ENCODE measurements at regions not wholly inside any gene's neighbourhood (a gene's known extent, or its start where the extent isn't known, plus 50 kb on each side); places are given as distances from the start of the nearest gene placed in this dataset.
"Not testable (repeated sequence)": the region's sequence is repeated elsewhere in the genome, so short reads cannot be mapped to it uniquely, and the experiment has no call there.

- H3K4me3 ChIP-seq (ENCODE audit: low read depth, low read length), result no peak overlapping the region
- TF ChIP-seq, protein P1, sequence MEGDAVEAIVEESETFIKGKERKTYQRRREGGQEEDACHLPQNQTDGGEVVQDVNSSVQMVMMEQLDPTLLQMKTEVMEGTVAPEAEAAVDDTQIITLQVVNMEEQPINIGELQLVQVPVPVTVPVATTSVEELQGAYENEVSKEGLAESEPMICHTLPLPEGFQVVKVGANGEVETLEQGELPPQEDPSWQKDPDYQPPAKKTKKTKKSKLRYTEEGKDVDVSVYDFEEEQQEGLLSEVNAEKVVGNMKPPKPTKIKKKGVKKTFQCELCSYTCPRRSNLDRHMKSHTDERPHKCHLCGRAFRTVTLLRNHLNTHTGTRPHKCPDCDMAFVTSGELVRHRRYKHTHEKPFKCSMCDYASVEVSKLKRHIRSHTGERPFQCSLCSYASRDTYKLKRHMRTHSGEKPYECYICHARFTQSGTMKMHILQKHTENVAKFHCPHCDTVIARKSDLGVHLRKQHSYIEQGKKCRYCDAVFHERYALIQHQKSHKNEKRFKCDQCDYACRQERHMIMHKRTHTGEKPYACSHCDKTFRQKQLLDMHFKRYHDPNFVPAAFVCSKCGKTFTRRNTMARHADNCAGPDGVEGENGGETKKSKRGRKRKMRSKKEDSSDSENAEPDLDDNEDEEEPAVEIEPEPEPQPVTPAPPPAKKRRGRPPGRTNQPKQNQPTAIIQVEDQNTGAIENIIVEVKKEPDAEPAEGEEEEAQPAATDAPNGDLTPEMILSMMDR (IDR thresholded peaks at IDR 0.05; ENCODE audit: insufficient read depth, low read depth, low read length), result no peak
- H3K27me3 ChIP-seq (ENCODE audit: control insufficient read depth, insufficient read depth, low read length), result no peaks in the 10 kb centered on the region
- DNase-seq (ENCODE audit: low read depth), result no peak
- H3K36me3 ChIP-seq (ENCODE audit: control insufficient read depth, insufficient read depth, low read length), result no peaks in the 10 kb centered on the region
- ChIA-PET POLR2A (no interaction called here), CTCF (interaction anchor here (0.9 to 1.4 kb wide), 2 partner anchors 53 to 111 kb away, joined by 3 to 4 read pairs; no protein-coding TSS in a partner anchor)
Measured at GRCh38 chrX:47302396-47302795, 68.0 kb upstream of the ZNF157 start.

DNA sequence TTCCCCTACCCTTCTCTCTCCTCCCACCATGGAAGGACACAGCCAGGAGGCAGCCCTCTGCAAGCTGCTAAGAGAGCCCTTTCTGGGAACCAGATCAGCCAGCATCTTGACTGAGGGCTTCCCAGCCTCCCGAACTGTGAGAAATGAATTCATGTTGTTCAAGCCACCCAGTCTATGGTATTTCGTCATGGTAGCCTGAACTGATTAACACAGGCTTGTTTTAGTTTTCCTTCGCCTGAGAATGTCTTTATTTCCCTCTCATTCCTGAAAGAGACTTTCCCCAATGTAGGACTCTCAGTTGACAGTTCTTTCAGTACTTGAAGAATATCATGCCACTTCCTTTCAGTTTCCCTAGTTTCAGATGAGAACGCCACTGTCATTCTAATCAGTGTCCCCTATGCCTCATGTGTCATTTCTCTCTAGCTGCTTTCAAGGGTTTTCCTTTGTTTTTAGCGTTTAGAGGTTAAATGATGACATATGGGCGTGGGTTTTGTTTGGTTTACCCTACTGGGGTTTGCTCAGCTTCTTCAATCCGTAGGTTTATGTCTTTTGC lies 63.8 kb upstream of the ZNF157 start:
- CTCF ChIA-PET; POLR2A ChIA-PET; H3K27me3 ChIP-seq (ENCODE audit: control insufficient read depth, insufficient read depth, low read length): not testable (repeated sequence)

GRCh38 chrX:47311932-47312774 lies 58.2 kb upstream of the ZNF157 start:
- ChIA-PET CTCF (interaction anchor here (0.6 to 2.4 kb wide), 9 partner anchors 10 to 212 kb away, joined by 3 to 15 read pairs (median 3); no protein-coding TSS in a partner anchor), POLR2A (no interaction called here)
- H3K4me3 ChIP-seq (ENCODE audit: low read depth, low read length), result no peak overlapping the region
- no peaks in the 10 kb centered on the region for H3K27me3 ChIP-seq (ENCODE audit: control insufficient read depth, insufficient read depth, low read length)
- TF ChIP-seq, protein P1 (IDR thresholded peaks at IDR 0.05; ENCODE audit: insufficient read depth, low read depth, low read length), result peak; percentile 67
- no peaks in the 10 kb centered on the region for H3K36me3 ChIP-seq (ENCODE audit: control insufficient read depth, insufficient read depth, low read length)
- peak; percentile 14 for DNase-seq (ENCODE audit: low read depth)

More for the DNA sequence above, 63.8 kb upstream of the ZNF157 start:
- not testable (repeated sequence) for H3K4me3 ChIP-seq (ENCODE audit: low read depth, low read length); DNase-seq (ENCODE audit: low read depth); H3K36me3 ChIP-seq (ENCODE audit: control insufficient read depth, insufficient read depth, low read length)

GRCh38 chrX:47313056-47313455 lies 57.3 kb upstream of the ZNF157 start:
- Histone ChIP-seq H3K4me3 (ENCODE audit: low read depth, low read length) (no peak overlapping the region), H3K36me3 (ENCODE audit: control insufficient read depth, insufficient read depth, low read length) (no peaks in the 10 kb centered on the region), H3K27me3 (ENCODE audit: control insufficient read depth, insufficient read depth, low read length) (no peaks in the 10 kb centered on the region)
- TF ChIP-seq, protein P1 (IDR thresholded peaks at IDR 0.05; ENCODE audit: insufficient read depth, low read depth, low read length), result no peak
- DNase-seq (ENCODE audit: low read depth), result no peak
- ChIA-PET CTCF (interaction anchor here (1.1 to 2.4 kb wide), 4 partner anchors 9 to 117 kb away, joined by 3 to 15 read pairs (median 5); no protein-coding TSS in a partner anchor), POLR2A (no interaction called here)

DNA sequence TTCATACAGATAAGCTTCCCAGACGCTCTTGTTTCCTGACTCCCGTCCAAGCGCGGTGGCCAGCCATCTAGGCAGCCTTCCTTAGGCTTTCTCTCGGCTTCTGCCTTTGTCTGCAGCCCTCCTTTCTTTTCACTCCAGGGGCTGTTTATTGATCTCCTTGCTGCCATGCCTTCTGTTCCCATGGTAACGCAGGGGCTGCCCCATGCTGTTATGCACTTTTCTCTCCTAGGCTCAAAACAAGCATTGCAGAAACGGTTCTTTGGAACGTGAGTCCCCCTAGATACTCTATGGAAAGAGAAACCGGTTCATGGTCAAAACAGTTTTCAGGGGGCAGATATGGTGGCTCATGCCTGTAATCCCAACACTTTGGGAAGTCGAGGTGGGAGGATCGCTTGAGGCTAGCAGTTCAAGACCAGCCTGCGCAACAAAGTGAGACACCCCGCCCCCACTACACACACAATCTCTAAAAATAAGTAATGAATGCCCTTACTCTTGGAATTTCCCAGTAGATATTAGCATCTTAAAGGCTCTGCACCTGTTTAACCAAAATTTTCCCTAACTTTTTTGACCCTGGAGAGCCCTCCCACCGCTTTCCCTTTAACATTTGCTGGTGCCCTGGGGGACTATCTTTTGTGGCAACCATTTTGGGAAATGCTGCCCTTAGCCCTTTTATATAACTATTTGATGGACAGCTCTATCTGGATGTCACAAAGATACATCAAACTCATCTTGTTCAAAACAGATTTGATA lies 53.9 kb upstream of the ZNF157 start:
- CTCF ChIA-PET, result no interaction called here
- POLR2A ChIA-PET, result no interaction called here
- Histone ChIP-seq H3K27me3 (ENCODE audit: control insufficient read depth, insufficient read depth, low read length) (no peaks in the 10 kb centered on the region), H3K36me3 (ENCODE audit: control insufficient read depth, insufficient read depth, low read length) (no peaks in the 10 kb centered on the region), H3K4me3 (ENCODE audit: low read depth, low read length) (no peak overlapping the region)
- DNase-seq (ENCODE audit: low read depth), result no peak
- TF ChIP-seq, protein P1 (IDR thresholded peaks at IDR 0.05; ENCODE audit: insufficient read depth, low read depth, low read length), result no peak
